MCF 10A (cell line): ENCODE measurements at regions not wholly inside any gene's neighbourhood (a gene's known extent, or its start where the extent isn't known, plus 50 kb on each side); places are given as distances from the start of the nearest gene placed in this dataset.

ENCODE experiments used
- BruUV-seq: library from RNA; stranded (reverse); fragments of 400-500 nt; replicated peaks from 2 replicates; lab custom pipeline; 2021; lab: Mats Ljungman, UMichigan
- CTCF ChIA-PET: fragments of 300-600 bp; sonication (Branson Sonifier 250); formaldehyde crosslinking; extraction: SDS; loops from one replicate; lab custom pipeline; 2021; ENCODE audit warnings: antibody characterized with exemption, inconsistent platforms; lab: Yijun Ruan, JAX
- POLR2A ChIA-PET: fragments of 300-600, 350-650 bp; sonication (Branson Sonifier 250); formaldehyde crosslinking; extraction: SDS; loops from one replicate; lab custom pipeline; 2020; ENCODE audit warnings: antibody characterized with exemption, inconsistent platforms; lab: Yijun Ruan, JAX
- DNase-seq: peaks from one replicate; pipeline ENCODE4 v3.0.0-alpha.2; 2018; ENCODE audit not compliant: unreplicated experiment
- H3K27ac Mint-ChIP-seq: one replicate; pipeline ENCODE4 v1.8.0; 2022; ENCODE audit warnings: mild to moderate bottlenecking, low read depth, mixed read lengths; ENCODE audit not compliant: unreplicated experiment
- H3K27me3 Mint-ChIP-seq: one replicate; pipeline ENCODE4 v1.8.0; 2022; ENCODE audit warnings: mixed read lengths; ENCODE audit not compliant: insufficient read depth, unreplicated experiment
- H3K36me3 Mint-ChIP-seq: one replicate; pipeline ENCODE4 v1.8.0; 2022; ENCODE audit warnings: mild to moderate bottlenecking, moderate library complexity, mixed read lengths; ENCODE audit not compliant: insufficient read depth, unreplicated experiment
- H3K4me1 Mint-ChIP-seq: one replicate; pipeline ENCODE4 v1.8.0; 2022; ENCODE audit warnings: mixed read lengths; ENCODE audit not compliant: insufficient read depth, unreplicated experiment
- H3K4me3 Mint-ChIP-seq: one replicate; pipeline ENCODE4 v1.8.0; 2022; ENCODE audit warnings: mild to moderate bottlenecking, moderate library complexity, mixed read lengths; ENCODE audit not compliant: unreplicated experiment
- H3K9me3 Mint-ChIP-seq: one replicate; pipeline ENCODE4 v1.8.0; 2022; ENCODE audit warnings: mixed read lengths; ENCODE audit not compliant: unreplicated experiment
- CTCF ChIP-seq: fragments of 200-600 bp; IDR thresholded peaks from one replicate; pipeline ENCODE4 v1.8.0; 2022; ENCODE audit warnings: antibody characterized with exemption, mild to moderate bottlenecking; ENCODE audit not compliant: unreplicated experiment
- intact Hi-C: fragments of 100-400 bp; cut with micrococcal nuclease; formaldehyde crosslinking; loops from 2 replicates; pipeline ENCODE4 v1.14.1; 2022

- H3K9me3 Mint-ChIP-seq, result no peaks in the 10 kb centered on the region
- no TSS peak for BruUV-seq
- H3K4me1 Mint-ChIP-seq, result peaks cover 9% of the 10 kb centered on the region
- no peak overlapping the region for H3K27ac Mint-ChIP-seq
- no peak for DNase-seq
- no peak for TF ChIP-seq CTCF
- H3K4me3 Mint-ChIP-seq, result no peak overlapping the region
- H3K27me3 Mint-ChIP-seq, result no peaks in the 10 kb centered on the region
- POLR2A ChIA-PET, result no interaction called here
- CTCF ChIA-PET, result no interaction called here
- intact Hi-C loops, result no loop called here
- no peaks in the 10 kb centered on the region for H3K36me3 Mint-ChIP-seq
These were observed 84.9 kb upstream of the SCAF8 start for GRCh38 chr6:154648188-154648887.

- Mint-ChIP-seq H3K4me1 (peaks cover 14% of the 10 kb centered on the region), H3K9me3 (no peaks in the 10 kb centered on the region), H3K36me3 (no peaks in the 10 kb centered on the region), H3K4me3 (no peak overlapping the region), H3K27me3 (no peaks in the 10 kb centered on the region), H3K27ac (no peak overlapping the region)
- ChIA-PET CTCF (no interaction called here), POLR2A (no interaction called here)
- DNase-seq, result no peak
- intact Hi-C loops, result no loop called here
- TF ChIP-seq CTCF, result no peak
- BruUV-seq, result no TSS peak
These were observed 84.4 kb upstream of the SCAF8 start for GRCh38 chr6:154648888-154649205.

- Mint-ChIP-seq H3K27me3 (no peaks in the 10 kb centered on the region), H3K4me3 (no peak overlapping the region), H3K9me3 (no peaks in the 10 kb centered on the region), H3K4me1 (peaks cover 22% of the 10 kb centered on the region), H3K36me3 (no peaks in the 10 kb centered on the region), H3K27ac (peak overlapping the region; percentile 19)
- ChIA-PET POLR2A (no interaction called here), CTCF (interaction anchor here (0.6 kb wide), 1 partner anchor 330 kb away, joined by 3 read pairs; no protein-coding TSS in a partner anchor)
- DNase-seq, result no peak
- no TSS peak for BruUV-seq
- intact Hi-C loops, result no loop called here
- no peak for TF ChIP-seq CTCF
These were observed 83.5 kb upstream of the SCAF8 start for GRCh38 chr6:154649721-154650120.

GRCh38 chr6:154650351-154650750, 82.9 kb upstream of the SCAF8 start:
- H3K27me3 Mint-ChIP-seq, result no peaks in the 10 kb centered on the region
- BruUV-seq, result no TSS peak
- H3K36me3 Mint-ChIP-seq, result no peaks in the 10 kb centered on the region
- H3K4me1 Mint-ChIP-seq, result peaks cover 22% of the 10 kb centered on the region
- intact Hi-C loops, result no loop called here
- CTCF ChIA-PET, result interaction anchor here (0.6 kb wide), 1 partner anchor 20 kb away, joined by 3 read pairs; no protein-coding TSS in a partner anchor
- DNase-seq, result no peak
- H3K27ac Mint-ChIP-seq, result peak overlapping the region; percentile 19
- H3K4me3 Mint-ChIP-seq, result no peak overlapping the region
- no peaks in the 10 kb centered on the region for H3K9me3 Mint-ChIP-seq
- POLR2A ChIA-PET, result interaction anchor here (1.4 kb wide), 1 partner anchor 140 kb away, joined by 5 read pairs; the partner anchor contains the start of gene CNKSR3
- TF ChIP-seq CTCF, result no peak
